OCI-LY7 (cell line): ENCODE measurements at regions not wholly inside any gene's neighbourhood (a gene's known extent, or its start where the extent isn't known, plus 50 kb on each side); places are given as distances from the start of the nearest gene placed in this dataset.

Experiments
- EZH2phosphoT487 ChIP-seq: fragments of 200-600 bp; sonication (generic); IDR thresholded peaks from 2 replicates; pipeline ENCODE4 v1.6.1; 2018; ENCODE audit warnings: low read depth, borderline replicate concordance, mild to moderate bottlenecking, mixed run types, antibody characterized with exemption, low read length, moderate library complexity, mixed read lengths
- TF ChIP-seq, protein P1 (sequence below): fragments of 200-600 bp; sonication (generic); conservative IDR thresholded peaks from 2 replicates; pipeline ENCODE4 v1.5.1; 2014; ENCODE audit warnings: mild to moderate bottlenecking, antibody characterized with exemption, low read length, moderate library complexity, mixed read lengths

DNA sequence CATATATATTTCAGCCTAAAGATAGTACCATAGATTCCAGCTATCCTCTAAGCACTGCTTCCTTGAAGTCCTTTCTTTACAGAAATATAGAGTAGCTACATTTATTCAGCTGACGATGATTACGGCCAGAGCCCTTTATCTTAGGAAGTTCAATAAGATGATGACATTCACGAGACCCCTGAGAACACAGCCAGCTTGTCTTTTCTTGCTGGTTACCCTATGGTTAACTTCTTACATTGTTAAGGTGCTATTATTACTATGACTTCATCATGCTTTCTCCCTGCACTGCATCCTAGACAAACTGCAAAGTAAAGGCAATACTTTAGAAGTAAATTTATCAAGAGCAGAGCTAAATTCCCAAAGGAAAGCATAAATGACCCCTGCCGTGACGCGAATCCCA lies 214.4 kb upstream of the LRFN5 start:
- TF ChIP-seq, protein P1, sequence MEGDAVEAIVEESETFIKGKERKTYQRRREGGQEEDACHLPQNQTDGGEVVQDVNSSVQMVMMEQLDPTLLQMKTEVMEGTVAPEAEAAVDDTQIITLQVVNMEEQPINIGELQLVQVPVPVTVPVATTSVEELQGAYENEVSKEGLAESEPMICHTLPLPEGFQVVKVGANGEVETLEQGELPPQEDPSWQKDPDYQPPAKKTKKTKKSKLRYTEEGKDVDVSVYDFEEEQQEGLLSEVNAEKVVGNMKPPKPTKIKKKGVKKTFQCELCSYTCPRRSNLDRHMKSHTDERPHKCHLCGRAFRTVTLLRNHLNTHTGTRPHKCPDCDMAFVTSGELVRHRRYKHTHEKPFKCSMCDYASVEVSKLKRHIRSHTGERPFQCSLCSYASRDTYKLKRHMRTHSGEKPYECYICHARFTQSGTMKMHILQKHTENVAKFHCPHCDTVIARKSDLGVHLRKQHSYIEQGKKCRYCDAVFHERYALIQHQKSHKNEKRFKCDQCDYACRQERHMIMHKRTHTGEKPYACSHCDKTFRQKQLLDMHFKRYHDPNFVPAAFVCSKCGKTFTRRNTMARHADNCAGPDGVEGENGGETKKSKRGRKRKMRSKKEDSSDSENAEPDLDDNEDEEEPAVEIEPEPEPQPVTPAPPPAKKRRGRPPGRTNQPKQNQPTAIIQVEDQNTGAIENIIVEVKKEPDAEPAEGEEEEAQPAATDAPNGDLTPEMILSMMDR = no peak
- no peak for TF ChIP-seq EZH2phosphoT487
